ENCODE measurements at regions not wholly inside any gene's neighbourhood (a gene's known extent, or its start where the extent isn't known, plus 50 kb on each side); places are given as distances from the start of the nearest gene placed in this dataset.

DNA sequence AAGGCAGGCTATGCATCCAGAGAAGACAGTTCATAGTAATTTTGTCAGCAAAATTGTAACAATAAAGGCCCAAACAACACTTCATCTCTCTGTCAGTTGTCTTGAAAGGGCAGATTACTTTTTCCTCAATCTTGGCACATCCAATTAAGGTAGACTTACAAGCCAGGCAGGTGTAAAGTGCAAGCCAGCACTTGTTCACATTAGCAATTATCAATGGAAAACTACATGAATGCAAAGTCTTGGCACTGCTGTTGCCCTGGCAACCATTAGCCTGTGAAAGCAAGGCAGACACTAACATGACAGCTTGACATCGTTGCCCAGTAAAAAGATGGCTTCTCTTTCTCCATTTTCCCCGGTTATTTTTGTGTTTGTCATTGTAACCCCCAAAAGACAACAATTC, 677.2 kb upstream of the TENM4 start:
- DNase-seq (no peak), ATAC-seq (ENCODE audit: low read depth) (no peak)
- POLR2A ChIA-PET, result no interaction called here
- H3K36me3 Mint-ChIP-seq, result no peaks in the 10 kb centered on the region
- no peaks in the 10 kb centered on the region for H3K27me3 Mint-ChIP-seq
- H3K9me3 Mint-ChIP-seq, result peaks cover 5% of the 10 kb centered on the region
- H3K4me1 Mint-ChIP-seq, result no peaks in the 10 kb centered on the region
- H3K4me3 Mint-ChIP-seq, result no peak overlapping the region
- no peak overlapping the region for H3K27ac Mint-ChIP-seq

DNA sequence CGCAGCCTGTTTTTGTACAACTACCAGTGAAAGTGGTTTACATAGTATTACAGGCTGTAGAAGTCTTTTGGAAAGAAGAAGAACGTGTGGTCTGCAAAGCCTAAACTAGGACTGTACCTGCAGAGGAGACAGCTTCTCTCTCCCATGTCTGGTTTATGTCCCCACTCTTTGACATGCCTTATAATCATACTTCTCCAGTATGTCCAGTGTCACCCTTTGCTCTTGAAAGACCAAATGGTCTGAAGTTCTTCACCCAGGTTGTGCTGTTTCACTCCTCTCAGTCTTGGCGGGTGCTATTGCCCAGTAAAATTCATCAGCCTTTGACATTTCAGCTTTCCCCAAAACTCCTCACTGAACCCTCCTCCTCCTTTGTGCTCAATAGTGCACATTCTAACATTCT, 676.0 kb upstream of the TENM4 start:
- DNase-seq (no peak), ATAC-seq (ENCODE audit: low read depth) (no peak)
- no peaks in the 10 kb centered on the region for H3K36me3 Mint-ChIP-seq
- H3K9me3 Mint-ChIP-seq, result peaks cover 7% of the 10 kb centered on the region
- POLR2A ChIA-PET, result no interaction called here
- H3K27me3 Mint-ChIP-seq, result no peaks in the 10 kb centered on the region
- H3K4me1 Mint-ChIP-seq, result no peaks in the 10 kb centered on the region
- H3K4me3 Mint-ChIP-seq, result no peak overlapping the region
- no peak overlapping the region for H3K27ac Mint-ChIP-seq

DNA sequence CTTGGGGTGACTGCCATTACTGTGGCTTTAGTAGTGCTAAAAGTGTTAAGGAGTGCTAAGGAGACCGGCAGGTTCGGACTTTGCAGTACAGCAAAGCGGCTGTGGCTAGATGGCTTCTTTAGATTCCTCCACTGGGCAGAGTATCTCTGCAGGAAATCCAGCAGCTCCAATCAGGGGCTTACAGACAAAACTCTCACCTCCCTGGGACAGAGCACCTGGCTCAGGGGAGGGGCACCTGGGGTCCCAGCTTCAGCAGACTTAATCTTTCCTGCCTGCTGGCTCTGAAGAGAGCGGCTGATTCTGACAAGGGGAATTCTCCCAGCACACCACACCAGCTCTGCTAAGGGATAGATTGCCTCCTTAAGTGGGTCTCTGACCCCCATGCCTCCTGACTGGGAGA, 668.8 kb upstream of the TENM4 start:
- ATAC-seq (ENCODE audit: low read depth), result no peak
- Mint-ChIP-seq H3K4me1 (no peaks in the 10 kb centered on the region), H3K36me3 (no peaks in the 10 kb centered on the region), H3K27me3 (no peaks in the 10 kb centered on the region), H3K4me3 (no peak overlapping the region), H3K27ac (no peak overlapping the region), H3K9me3 (peaks cover 13% of the 10 kb centered on the region)
- no peak for DNase-seq
- POLR2A ChIA-PET, result no interaction called here

DNA sequence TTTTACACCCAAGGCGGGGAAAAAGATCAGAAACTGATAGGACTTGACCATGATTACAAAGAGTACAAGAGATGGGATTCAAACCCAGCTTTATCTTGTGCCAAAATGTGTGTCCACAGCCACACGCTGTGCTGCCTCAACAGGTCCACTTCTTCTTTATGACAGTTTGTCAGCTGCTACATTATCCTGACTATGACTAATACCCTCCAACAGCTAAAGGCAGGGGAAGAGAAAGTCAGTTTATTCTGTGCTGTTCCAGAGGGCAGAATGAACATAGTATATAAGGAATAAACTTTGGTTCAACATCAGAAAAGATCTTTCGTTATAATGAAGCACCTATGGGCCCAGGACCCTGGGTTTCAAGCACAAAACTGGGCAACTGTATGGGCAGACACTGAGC, 668.2 kb upstream of the TENM4 start:
- no peak overlapping the region for H3K4me3 Mint-ChIP-seq
- no peaks in the 10 kb centered on the region for H3K4me1 Mint-ChIP-seq
- no peaks in the 10 kb centered on the region for H3K36me3 Mint-ChIP-seq
- H3K27me3 Mint-ChIP-seq, result no peaks in the 10 kb centered on the region
- ATAC-seq (ENCODE audit: low read depth), result no peak
- peaks cover 13% of the 10 kb centered on the region for H3K9me3 Mint-ChIP-seq
- POLR2A ChIA-PET, result no interaction called here
- no peak overlapping the region for H3K27ac Mint-ChIP-seq
- DNase-seq, result no peak

DNA sequence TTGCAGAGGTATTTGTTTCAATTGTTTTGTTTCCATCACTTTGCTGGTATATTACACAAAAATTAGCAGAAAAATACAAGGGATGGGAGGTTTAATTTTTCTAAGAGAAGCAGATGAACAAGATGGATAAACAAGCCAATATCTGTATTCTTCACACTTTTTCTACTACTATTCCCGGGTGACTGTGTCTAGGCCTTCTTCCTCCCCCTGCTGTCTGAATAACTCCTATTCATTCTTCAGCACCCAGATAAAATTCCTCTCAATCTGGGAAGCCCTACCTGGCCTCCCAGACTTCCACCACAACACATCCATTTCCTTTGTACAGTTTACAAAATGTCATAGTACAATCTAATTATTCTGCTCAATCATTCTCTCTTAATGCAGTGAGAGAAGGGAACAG, 666.6 kb upstream of the TENM4 start:
- Mint-ChIP-seq H3K4me3 (no peak overlapping the region), H3K27me3 (no peaks in the 10 kb centered on the region), H3K36me3 (no peaks in the 10 kb centered on the region), H3K27ac (no peak overlapping the region), H3K9me3 (peaks cover 7% of the 10 kb centered on the region), H3K4me1 (no peaks in the 10 kb centered on the region)
- DNase-seq (no peak), ATAC-seq (ENCODE audit: low read depth) (no peak)
- POLR2A ChIA-PET, result no interaction called here

- ATAC-seq (ENCODE audit: low read depth) (no peak), DNase-seq (no peak)
- Mint-ChIP-seq H3K9me3 (peaks cover 1% of the 10 kb centered on the region), H3K4me3 (no peak overlapping the region), H3K36me3 (no peaks in the 10 kb centered on the region), H3K27ac (no peak overlapping the region), H3K27me3 (no peaks in the 10 kb centered on the region), H3K4me1 (no peaks in the 10 kb centered on the region)
- POLR2A ChIA-PET, result no interaction called here
These were observed 663.4 kb upstream of the TENM4 start for GRCh38 chr11:80104191-80104590.

GRCh38 chr11:80103142-80103859, 662.5 kb upstream of the TENM4 start:
- H3K36me3 Mint-ChIP-seq, result no peaks in the 10 kb centered on the region
- ATAC-seq (ENCODE audit: low read depth) (no peak), DNase-seq (no peak)
- H3K4me3 Mint-ChIP-seq, result no peak overlapping the region
- peaks cover 1% of the 10 kb centered on the region for H3K9me3 Mint-ChIP-seq
- H3K4me1 Mint-ChIP-seq, result no peaks in the 10 kb centered on the region
- no peaks in the 10 kb centered on the region for H3K27me3 Mint-ChIP-seq
- H3K27ac Mint-ChIP-seq, result no peak overlapping the region
- POLR2A ChIA-PET, result no interaction called here

GRCh38 chr11:80097146-80097545, 656.3 kb upstream of the TENM4 start:
- POLR2A ChIA-PET, result no interaction called here
- H3K4me3 Mint-ChIP-seq, result no peak overlapping the region
- DNase-seq, result no peak
- no peaks in the 10 kb centered on the region for H3K27me3 Mint-ChIP-seq
- no peak overlapping the region for H3K27ac Mint-ChIP-seq
- no peak for ATAC-seq (ENCODE audit: low read depth)
- H3K36me3 Mint-ChIP-seq, result no peaks in the 10 kb centered on the region
- H3K4me1 Mint-ChIP-seq, result no peaks in the 10 kb centered on the region
- H3K9me3 Mint-ChIP-seq, result peaks cover 2% of the 10 kb centered on the region

DNA sequence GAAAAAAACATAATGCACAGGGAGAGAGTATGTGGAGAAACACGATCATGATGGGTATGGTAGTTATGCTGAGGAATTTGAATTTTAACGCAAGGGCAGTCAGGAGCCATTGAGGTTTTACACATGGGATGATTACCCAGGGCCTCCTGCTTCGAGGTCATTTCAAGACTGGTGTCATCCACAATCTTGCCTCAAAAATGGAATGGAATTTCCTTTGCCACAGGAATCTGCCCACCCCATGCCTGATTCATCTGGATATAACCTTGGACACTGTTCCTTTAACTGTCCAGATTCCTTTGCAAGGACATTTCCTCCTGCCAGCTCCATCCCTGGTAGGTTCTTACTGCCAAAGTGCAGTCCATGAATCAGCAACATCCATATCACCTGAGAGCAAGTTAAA, 655.9 kb upstream of the TENM4 start:
- Mint-ChIP-seq H3K9me3 (peaks cover 3% of the 10 kb centered on the region), H3K27ac (no peak overlapping the region), H3K36me3 (no peaks in the 10 kb centered on the region), H3K4me3 (no peak overlapping the region), H3K27me3 (no peaks in the 10 kb centered on the region), H3K4me1 (no peaks in the 10 kb centered on the region)
- ATAC-seq (ENCODE audit: low read depth) (no peak), DNase-seq (no peak)
- POLR2A ChIA-PET, result no interaction called here

DNA sequence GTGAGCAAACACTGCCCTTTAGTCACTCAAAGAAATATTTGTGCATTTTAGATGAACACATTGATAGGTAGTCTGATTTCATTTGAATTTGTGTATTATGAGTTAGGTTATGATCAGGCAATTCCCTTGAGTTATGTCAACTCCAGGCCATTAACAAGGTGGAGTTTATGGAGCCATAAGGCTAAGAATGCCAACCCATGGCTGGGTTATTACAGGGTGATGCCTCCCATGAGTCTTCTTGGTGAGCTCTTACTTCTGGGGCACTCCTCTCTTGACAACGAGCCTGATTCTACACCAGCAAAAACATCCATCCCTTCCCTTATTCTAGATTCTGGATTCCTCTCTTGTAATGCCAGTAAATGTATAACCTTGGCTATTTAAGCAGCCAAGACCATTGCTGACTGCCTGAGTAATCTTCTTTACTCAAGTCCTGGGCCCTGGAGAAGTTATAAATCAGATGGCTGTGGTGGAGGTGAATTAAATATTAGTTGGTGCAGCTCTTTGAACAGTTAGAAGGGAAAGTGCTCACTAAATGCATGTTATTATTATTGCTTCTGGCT, 645.7 kb upstream of the TENM4 start:
- H3K9me3 Mint-ChIP-seq, result peaks cover 4% of the 10 kb centered on the region
- H3K27me3 Mint-ChIP-seq, result no peaks in the 10 kb centered on the region
- no peak for DNase-seq
- H3K27ac Mint-ChIP-seq, result no peak overlapping the region
- H3K4me3 Mint-ChIP-seq, result no peak overlapping the region
- no peaks in the 10 kb centered on the region for H3K4me1 Mint-ChIP-seq
- H3K36me3 Mint-ChIP-seq, result no peaks in the 10 kb centered on the region
- ATAC-seq (ENCODE audit: low read depth), result no peak
- POLR2A ChIA-PET, result no interaction called here

DNA sequence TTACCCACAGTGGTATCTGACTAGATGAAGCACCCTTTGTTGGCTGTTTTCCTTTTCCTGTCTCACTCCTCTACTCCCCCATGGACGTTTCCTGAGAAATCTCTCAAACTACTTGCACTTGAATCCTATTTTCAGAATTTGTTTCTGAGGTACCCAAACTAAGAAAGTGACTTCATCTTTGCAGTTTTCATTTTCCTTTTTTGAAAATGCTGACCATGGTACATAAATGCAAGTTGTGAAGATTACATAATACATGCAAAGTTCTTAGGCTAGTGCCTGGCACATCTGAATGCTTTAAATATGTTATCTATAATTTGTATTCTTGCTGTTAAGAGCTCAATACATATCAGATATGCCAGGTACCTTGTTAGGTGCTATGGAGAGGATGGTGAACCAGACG, 644.7 kb upstream of the TENM4 start:
- H3K4me3 Mint-ChIP-seq, result no peak overlapping the region
- H3K36me3 Mint-ChIP-seq, result no peaks in the 10 kb centered on the region
- no peak overlapping the region for H3K27ac Mint-ChIP-seq
- H3K27me3 Mint-ChIP-seq, result no peaks in the 10 kb centered on the region
- H3K9me3 Mint-ChIP-seq, result peaks cover 4% of the 10 kb centered on the region
- ATAC-seq (ENCODE audit: low read depth) (no peak), DNase-seq (no peak)
- POLR2A ChIA-PET, result no interaction called here
- no peaks in the 10 kb centered on the region for H3K4me1 Mint-ChIP-seq

DNA sequence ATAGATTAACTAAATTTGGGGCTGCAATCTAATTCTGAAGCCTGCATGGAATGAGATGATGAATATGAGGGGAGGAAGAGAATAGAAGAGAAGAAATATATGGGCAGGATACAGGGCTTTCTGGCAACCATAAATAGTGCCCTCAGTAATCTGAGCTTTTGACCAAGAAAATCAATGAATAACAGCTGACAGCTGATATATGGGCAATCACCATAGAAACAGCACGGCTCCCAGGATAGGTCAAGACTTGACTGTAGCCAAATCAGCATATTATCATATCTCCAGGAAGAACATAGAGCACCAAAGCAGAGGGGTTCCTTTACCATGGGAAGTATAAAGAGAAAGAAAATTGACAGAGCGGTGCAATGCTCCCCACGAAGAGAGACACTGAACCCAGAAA, 643.8 kb upstream of the TENM4 start:
- Mint-ChIP-seq H3K4me1 (no peaks in the 10 kb centered on the region), H3K4me3 (no peak overlapping the region), H3K36me3 (no peaks in the 10 kb centered on the region), H3K27me3 (no peaks in the 10 kb centered on the region), H3K27ac (no peak overlapping the region), H3K9me3 (peaks cover 2% of the 10 kb centered on the region)
- DNase-seq, result no peak
- POLR2A ChIA-PET, result no interaction called here
- no peak for ATAC-seq (ENCODE audit: low read depth)

GRCh38 chr11:80083531-80083951, 642.7 kb upstream of the TENM4 start:
- Mint-ChIP-seq H3K9me3 (peaks cover 2% of the 10 kb centered on the region), H3K27me3 (no peaks in the 10 kb centered on the region), H3K4me3 (no peak overlapping the region), H3K4me1 (no peaks in the 10 kb centered on the region), H3K36me3 (no peaks in the 10 kb centered on the region), H3K27ac (no peak overlapping the region)
- ATAC-seq (ENCODE audit: low read depth), result no peak
- DNase-seq, result no peak
- POLR2A ChIA-PET, result no interaction called here

GRCh38 chr11:80082406-80082805, 641.6 kb upstream of the TENM4 start:
- Mint-ChIP-seq H3K4me3 (no peak overlapping the region), H3K4me1 (no peaks in the 10 kb centered on the region), H3K27ac (no peak overlapping the region), H3K27me3 (no peaks in the 10 kb centered on the region), H3K9me3 (peaks cover 2% of the 10 kb centered on the region), H3K36me3 (no peaks in the 10 kb centered on the region)
- POLR2A ChIA-PET, result no interaction called here
- no peak for ATAC-seq (ENCODE audit: low read depth)
- no peak for DNase-seq

DNA sequence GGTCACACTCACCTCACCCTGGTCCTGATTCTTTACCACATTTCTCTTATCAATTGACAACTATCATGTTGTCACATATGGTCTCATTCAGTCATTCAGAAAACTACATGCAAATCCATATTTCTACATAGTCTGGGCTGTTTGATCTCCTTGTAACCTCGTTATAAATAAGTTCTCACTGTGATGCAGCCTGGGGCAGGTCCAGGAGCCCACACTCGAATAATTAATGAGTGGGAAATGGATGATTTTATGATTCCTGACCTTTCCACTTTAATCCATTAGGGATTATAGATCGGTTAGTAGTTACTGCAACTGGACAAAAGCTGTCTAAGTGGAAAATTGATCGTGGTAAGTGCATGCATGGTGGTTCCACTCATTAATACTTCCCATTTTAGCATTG, 636.3 kb upstream of the TENM4 start:
- ATAC-seq (ENCODE audit: low read depth), result no peak
- H3K4me3 Mint-ChIP-seq, result no peak overlapping the region
- no peaks in the 10 kb centered on the region for H3K4me1 Mint-ChIP-seq
- peaks cover 2% of the 10 kb centered on the region for H3K9me3 Mint-ChIP-seq
- POLR2A ChIA-PET, result no interaction called here
- DNase-seq, result no peak
- no peak overlapping the region for H3K27ac Mint-ChIP-seq
- no peaks in the 10 kb centered on the region for H3K27me3 Mint-ChIP-seq
- H3K36me3 Mint-ChIP-seq, result no peaks in the 10 kb centered on the region
